ENCODE measurements at regions not wholly inside any gene's neighbourhood (a gene's known extent, or its start where the extent isn't known, plus 50 kb on each side); places are given as distances from the start of the nearest gene placed in this dataset.

- no peak for TF ChIP-seq YY1 (IDR thresholded peaks at IDR 0.05; ENCODE audit: extremely low read depth, insufficient replicate concordance, low read depth, low read length)
- TF ChIP-seq CEBPB (IDR thresholded peaks at IDR 0.05; ENCODE audit: low read depth): no peak
- TF ChIP-seq CBX3 (IDR thresholded peaks at IDR 0.05; ENCODE audit: low read depth): no peak
- TF ChIP-seq, protein P1, sequence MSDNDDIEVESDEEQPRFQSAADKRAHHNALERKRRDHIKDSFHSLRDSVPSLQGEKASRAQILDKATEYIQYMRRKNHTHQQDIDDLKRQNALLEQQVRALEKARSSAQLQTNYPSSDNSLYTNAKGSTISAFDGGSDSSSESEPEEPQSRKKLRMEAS (IDR thresholded peaks at IDR 0.05): no peak
- no peak for TF ChIP-seq EZH2phosphoT487 (IDR thresholded peaks at IDR 0.05; ENCODE audit: borderline replicate concordance)
- TF ChIP-seq JUND (IDR thresholded peaks at IDR 0.05): no peak
- TF ChIP-seq CTCF (IDR thresholded peaks at IDR 0.05 in 2 of 3, conservative IDR thresholded peaks at IDR 0.05 in 1 of 3; ENCODE audit: borderline replicate concordance in 1 of 3, insufficient read depth in 1 of 3, low read depth in 2 of 3, low read length in 2 of 3): no peak
- TF ChIP-seq EGR1 (IDR thresholded peaks at IDR 0.05; ENCODE audit: low read depth): no peak
Measured at GRCh38 chr6:23591761-23592160, 534.3 kb upstream of the NRSN1 start (continued).

DNA sequence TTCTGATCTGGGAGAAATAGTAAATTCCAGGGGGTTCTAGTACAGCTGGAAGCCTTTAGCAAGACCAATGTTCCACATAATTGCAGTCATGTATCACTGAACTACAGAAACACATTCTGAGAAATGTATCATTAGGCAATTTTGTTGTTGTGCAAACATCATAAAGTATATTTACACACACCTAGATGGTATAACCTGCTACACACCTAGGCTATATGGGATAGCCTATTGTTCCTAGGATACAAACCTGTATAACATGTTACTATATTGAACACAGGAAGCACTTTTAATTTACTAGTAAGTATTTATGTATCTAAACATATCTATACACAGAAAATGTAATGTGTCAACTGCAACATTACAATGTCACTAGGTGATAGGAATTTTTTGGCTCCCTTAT lies 525.9 kb upstream of the NRSN1 start:
- Histone ChIP-seq H3K9ac (ENCODE audit: low read length) (no peak overlapping the region), H3K27me3 (ENCODE audit: insufficient read depth, low read length) (no peaks in the 10 kb centered on the region), H4K20me1 (ENCODE audit: insufficient read depth) (no peaks in the 10 kb centered on the region), H3K79me2 (ENCODE audit: insufficient read depth, low read length) (no peaks in the 10 kb centered on the region), H3K4me3 (replicated peaks in 1 of 2; ENCODE audit: low read depth in 1 of 2, low read length in 2 of 2) (no peak overlapping the region), H3K9me3 (ENCODE audit: control insufficient read depth in 1 of 2, insufficient read depth in 1 of 2, low read depth in 1 of 2, low read length in 2 of 2) (peaks cover 0 to 2% of the 10 kb centered on the region in 2 experiments; a peak in 1 of 4 replicates), H3K27ac (ENCODE audit: low read depth, low read length) (no peak overlapping the region), H3K4me2 (ENCODE audit: low read length) (no peak overlapping the region), H3K36me3 (ENCODE audit: control insufficient read depth in 1 of 2, insufficient read depth in 2 of 2, low read length in 2 of 2) (no peaks in the 10 kb centered on the region), H3K4me1 (ENCODE audit: control insufficient read depth in 1 of 2, insufficient read depth in 2 of 2, low read length in 2 of 2) (no peaks in the 10 kb centered on the region), H2AFZ (ENCODE audit: low read depth, low read length, poor library complexity, severe bottlenecking) (no peak overlapping the region), H3K9me2 (ENCODE audit: insufficient read depth) (no peaks in the 10 kb centered on the region)
- no TSS peak for BruUV-seq (replicated peaks)
- POLR2A ChIA-PET: no interaction called here
- RAD21 ChIA-PET (ENCODE audit: low non-redundant PET in 1 of 2, low total read pairs in 2 of 2, uncharacterized antibody in 2 of 2, unreplicated experiment in 2 of 2): no interaction called here
- DNase-seq (ENCODE audit: low read depth, low spot score): no peak
- CTCF ChIA-PET: no interaction called here
- intact Hi-C loops (cut with micrococcal nuclease): no loop called here
- no peak for ATAC-seq
- TF ChIP-seq SIN3A (IDR thresholded peaks at IDR 0.05; ENCODE audit: low read depth) (no peak), RAD21 (IDR thresholded peaks at IDR 0.05; ENCODE audit: low read depth) (no peak), POLR2A (IDR thresholded peaks at IDR 0.05; ENCODE audit: borderline replicate concordance, extremely low read depth, insufficient read depth, insufficient read length) (no peak), CEBPB (IDR thresholded peaks at IDR 0.05; ENCODE audit: low read depth) (no peak), SRF (IDR thresholded peaks at IDR 0.05; ENCODE audit: low read depth) (no peak), ELF1 (IDR thresholded peaks at IDR 0.05; ENCODE audit: borderline replicate concordance, low read depth) (no peak), JUND (IDR thresholded peaks at IDR 0.05) (no peak), CBX3 (IDR thresholded peaks at IDR 0.05; ENCODE audit: low read depth) (no peak), ZNF274 (IDR thresholded peaks at IDR 0.05; ENCODE audit: low read depth, low read length) (no peak), EZH2phosphoT487 (IDR thresholded peaks at IDR 0.05; ENCODE audit: borderline replicate concordance) (no peak)
- TF ChIP-seq, protein P1 (IDR thresholded peaks at IDR 0.05): no peak
- TF ChIP-seq, protein P2, sequence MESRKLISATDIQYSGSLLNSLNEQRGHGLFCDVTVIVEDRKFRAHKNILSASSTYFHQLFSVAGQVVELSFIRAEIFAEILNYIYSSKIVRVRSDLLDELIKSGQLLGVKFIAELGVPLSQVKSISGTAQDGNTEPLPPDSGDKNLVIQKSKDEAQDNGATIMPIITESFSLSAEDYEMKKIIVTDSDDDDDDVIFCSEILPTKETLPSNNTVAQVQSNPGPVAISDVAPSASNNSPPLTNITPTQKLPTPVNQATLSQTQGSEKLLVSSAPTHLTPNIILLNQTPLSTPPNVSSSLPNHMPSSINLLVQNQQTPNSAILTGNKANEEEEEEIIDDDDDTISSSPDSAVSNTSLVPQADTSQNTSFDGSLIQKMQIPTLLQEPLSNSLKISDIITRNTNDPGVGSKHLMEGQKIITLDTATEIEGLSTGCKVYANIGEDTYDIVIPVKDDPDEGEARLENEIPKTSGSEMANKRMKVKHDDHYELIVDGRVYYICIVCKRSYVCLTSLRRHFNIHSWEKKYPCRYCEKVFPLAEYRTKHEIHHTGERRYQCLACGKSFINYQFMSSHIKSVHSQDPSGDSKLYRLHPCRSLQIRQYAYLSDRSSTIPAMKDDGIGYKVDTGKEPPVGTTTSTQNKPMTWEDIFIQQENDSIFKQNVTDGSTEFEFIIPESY (IDR thresholded peaks at IDR 0.05; ENCODE audit: extremely low read depth, insufficient replicate concordance, low read length): no peak
- TF ChIP-seq, protein P3, sequence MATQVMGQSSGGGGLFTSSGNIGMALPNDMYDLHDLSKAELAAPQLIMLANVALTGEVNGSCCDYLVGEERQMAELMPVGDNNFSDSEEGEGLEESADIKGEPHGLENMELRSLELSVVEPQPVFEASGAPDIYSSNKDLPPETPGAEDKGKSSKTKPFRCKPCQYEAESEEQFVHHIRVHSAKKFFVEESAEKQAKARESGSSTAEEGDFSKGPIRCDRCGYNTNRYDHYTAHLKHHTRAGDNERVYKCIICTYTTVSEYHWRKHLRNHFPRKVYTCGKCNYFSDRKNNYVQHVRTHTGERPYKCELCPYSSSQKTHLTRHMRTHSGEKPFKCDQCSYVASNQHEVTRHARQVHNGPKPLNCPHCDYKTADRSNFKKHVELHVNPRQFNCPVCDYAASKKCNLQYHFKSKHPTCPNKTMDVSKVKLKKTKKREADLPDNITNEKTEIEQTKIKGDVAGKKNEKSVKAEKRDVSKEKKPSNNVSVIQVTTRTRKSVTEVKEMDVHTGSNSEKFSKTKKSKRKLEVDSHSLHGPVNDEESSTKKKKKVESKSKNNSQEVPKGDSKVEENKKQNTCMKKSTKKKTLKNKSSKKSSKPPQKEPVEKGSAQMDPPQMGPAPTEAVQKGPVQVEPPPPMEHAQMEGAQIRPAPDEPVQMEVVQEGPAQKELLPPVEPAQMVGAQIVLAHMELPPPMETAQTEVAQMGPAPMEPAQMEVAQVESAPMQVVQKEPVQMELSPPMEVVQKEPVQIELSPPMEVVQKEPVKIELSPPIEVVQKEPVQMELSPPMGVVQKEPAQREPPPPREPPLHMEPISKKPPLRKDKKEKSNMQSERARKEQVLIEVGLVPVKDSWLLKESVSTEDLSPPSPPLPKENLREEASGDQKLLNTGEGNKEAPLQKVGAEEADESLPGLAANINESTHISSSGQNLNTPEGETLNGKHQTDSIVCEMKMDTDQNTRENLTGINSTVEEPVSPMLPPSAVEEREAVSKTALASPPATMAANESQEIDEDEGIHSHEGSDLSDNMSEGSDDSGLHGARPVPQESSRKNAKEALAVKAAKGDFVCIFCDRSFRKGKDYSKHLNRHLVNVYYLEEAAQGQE (IDR thresholded peaks at IDR 0.05; ENCODE audit: low read depth): no peak
